ENCODE measurements at regions not wholly inside any gene's neighbourhood (a gene's known extent, or its start where the extent isn't known, plus 50 kb on each side); places are given as distances from the start of the nearest gene placed in this dataset.

DNA sequence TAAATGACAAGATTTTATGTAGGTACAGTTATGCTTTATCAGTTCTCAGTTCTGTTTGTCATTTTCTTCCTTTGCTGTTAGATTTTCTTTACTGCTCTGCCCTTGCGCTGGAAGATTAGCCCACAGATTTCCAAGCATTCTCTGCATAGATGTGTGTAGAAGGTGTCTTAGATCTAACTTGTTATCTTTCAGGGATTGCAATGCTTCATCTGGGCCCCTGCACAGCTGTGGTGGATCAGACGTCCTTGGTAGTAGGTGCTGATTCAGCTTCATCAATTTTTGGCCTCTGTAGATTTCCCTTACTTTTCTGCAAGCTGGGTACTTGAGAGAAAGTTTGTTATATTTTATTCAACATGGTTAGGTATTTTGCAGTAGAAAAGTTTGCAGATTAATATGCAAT lies 115.3 kb upstream of the LINC00305 start:
- TF ChIP-seq PPARA (CRISPR knock-in tag; IDR thresholded peaks at IDR 0.05; ENCODE audit: borderline replicate concordance) (no peak), ESRRG (CRISPR knock-in tag; IDR thresholded peaks at IDR 0.05) (no peak), TCF4 (CRISPR knock-in tag; IDR thresholded peaks at IDR 0.05; ENCODE audit: borderline replicate concordance) (no peak), OSR1 (CRISPR knock-in tag; IDR thresholded peaks at IDR 0.05) (no peak), BACH2 (CRISPR knock-in tag; IDR thresholded peaks at IDR 0.05; ENCODE audit: borderline replicate concordance) (no peak), ZNF8 (CRISPR knock-in tag; IDR thresholded peaks at IDR 0.05) (no peak), TSHZ2 (CRISPR knock-in tag; IDR thresholded peaks at IDR 0.05) (no peak), TOX (CRISPR knock-in tag; IDR thresholded peaks at IDR 0.05; ENCODE audit: borderline replicate concordance) (no peak), ARNTL (CRISPR knock-in tag; IDR thresholded peaks at IDR 0.05; ENCODE audit: borderline replicate concordance, low read depth) (no peak), RARB (CRISPR knock-in tag; IDR thresholded peaks at IDR 0.05) (no peak), ZFP30 (CRISPR knock-in tag; IDR thresholded peaks at IDR 0.05) (no peak)
- TF ChIP-seq, protein P1, sequence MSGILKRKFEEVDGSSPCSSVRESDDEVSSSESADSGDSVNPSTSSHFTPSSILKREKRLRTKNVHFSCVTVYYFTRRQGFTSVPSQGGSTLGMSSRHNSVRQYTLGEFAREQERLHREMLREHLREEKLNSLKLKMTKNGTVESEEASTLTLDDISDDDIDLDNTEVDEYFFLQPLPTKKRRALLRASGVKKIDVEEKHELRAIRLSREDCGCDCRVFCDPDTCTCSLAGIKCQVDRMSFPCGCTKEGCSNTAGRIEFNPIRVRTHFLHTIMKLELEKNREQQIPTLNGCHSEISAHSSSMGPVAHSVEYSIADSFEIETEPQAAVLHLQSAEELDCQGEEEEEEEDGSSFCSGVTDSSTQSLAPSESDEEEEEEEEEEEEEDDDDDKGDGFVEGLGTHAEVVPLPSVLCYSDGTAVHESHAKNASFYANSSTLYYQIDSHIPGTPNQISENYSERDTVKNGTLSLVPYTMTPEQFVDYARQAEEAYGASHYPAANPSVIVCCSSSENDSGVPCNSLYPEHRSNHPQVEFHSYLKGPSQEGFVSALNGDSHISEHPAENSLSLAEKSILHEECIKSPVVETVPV (CRISPR knock-in tag; IDR thresholded peaks at IDR 0.05): no peak
- TF ChIP-seq, protein P2, sequence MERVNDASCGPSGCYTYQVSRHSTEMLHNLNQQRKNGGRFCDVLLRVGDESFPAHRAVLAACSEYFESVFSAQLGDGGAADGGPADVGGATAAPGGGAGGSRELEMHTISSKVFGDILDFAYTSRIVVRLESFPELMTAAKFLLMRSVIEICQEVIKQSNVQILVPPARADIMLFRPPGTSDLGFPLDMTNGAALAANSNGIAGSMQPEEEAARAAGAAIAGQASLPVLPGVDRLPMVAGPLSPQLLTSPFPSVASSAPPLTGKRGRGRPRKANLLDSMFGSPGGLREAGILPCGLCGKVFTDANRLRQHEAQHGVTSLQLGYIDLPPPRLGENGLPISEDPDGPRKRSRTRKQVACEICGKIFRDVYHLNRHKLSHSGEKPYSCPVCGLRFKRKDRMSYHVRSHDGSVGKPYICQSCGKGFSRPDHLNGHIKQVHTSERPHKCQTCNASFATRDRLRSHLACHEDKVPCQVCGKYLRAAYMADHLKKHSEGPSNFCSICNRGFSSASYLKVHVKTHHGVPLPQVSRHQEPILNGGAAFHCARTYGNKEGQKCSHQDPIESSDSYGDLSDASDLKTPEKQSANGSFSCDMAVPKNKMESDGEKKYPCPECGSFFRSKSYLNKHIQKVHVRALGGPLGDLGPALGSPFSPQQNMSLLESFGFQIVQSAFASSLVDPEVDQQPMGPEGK (CRISPR knock-in tag; IDR thresholded peaks at IDR 0.05; ENCODE audit: borderline replicate concordance): no peak
- no peak for ATAC-seq

GRCh38 chr18:64260810-64261209 lies 111.9 kb upstream of the LINC00305 start:
- no peak for ATAC-seq
- TF ChIP-seq ISL1 (CRISPR knock-in tag; IDR thresholded peaks at IDR 0.05): no peak
- TF ChIP-seq ZNF8 (CRISPR knock-in tag; IDR thresholded peaks at IDR 0.05): no peak
- no peak for TF ChIP-seq ARNTL (CRISPR knock-in tag; IDR thresholded peaks at IDR 0.05; ENCODE audit: borderline replicate concordance, low read depth)
- no peak for TF ChIP-seq ZNF565 (CRISPR knock-in tag; conservative IDR thresholded peaks at IDR 0.05; ENCODE audit: low read depth)
- TF ChIP-seq, protein P1 (CRISPR knock-in tag; IDR thresholded peaks at IDR 0.05): no peak
- no peak for TF ChIP-seq OSR1 (CRISPR knock-in tag; IDR thresholded peaks at IDR 0.05)
- TF ChIP-seq, protein P3, sequence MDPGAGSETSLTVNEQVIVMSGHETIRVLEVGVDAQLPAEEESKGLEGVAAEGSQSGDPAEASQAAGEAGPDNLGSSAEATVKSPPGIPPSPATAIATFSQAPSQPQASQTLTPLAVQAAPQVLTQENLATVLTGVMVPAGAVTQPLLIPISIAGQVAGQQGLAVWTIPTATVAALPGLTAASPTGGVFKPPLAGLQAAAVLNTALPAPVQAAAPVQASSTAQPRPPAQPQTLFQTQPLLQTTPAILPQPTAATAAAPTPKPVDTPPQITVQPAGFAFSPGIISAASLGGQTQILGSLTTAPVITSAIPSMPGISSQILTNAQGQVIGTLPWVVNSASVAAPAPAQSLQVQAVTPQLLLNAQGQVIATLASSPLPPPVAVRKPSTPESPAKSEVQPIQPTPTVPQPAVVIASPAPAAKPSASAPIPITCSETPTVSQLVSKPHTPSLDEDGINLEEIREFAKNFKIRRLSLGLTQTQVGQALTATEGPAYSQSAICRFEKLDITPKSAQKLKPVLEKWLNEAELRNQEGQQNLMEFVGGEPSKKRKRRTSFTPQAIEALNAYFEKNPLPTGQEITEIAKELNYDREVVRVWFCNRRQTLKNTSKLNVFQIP (CRISPR knock-in tag; IDR thresholded peaks at IDR 0.05; ENCODE audit: borderline replicate concordance, low read depth): no peak
- TF ChIP-seq, protein P2 (CRISPR knock-in tag; IDR thresholded peaks at IDR 0.05; ENCODE audit: borderline replicate concordance): no peak
- TF ChIP-seq ZC3H10 (CRISPR knock-in tag; IDR thresholded peaks at IDR 0.05): no peak
- no peak for TF ChIP-seq RARB (CRISPR knock-in tag; IDR thresholded peaks at IDR 0.05)
- TF ChIP-seq TCF4 (CRISPR knock-in tag; IDR thresholded peaks at IDR 0.05; ENCODE audit: borderline replicate concordance): no peak
- TF ChIP-seq SNAI2 (CRISPR knock-in tag; IDR thresholded peaks at IDR 0.05): no peak
- TF ChIP-seq ESRRG (CRISPR knock-in tag; IDR thresholded peaks at IDR 0.05): no peak
- TF ChIP-seq BACH2 (CRISPR knock-in tag; IDR thresholded peaks at IDR 0.05; ENCODE audit: borderline replicate concordance): no peak
- no peak for TF ChIP-seq TOX (CRISPR knock-in tag; IDR thresholded peaks at IDR 0.05; ENCODE audit: borderline replicate concordance)
- TF ChIP-seq PPARA (CRISPR knock-in tag; IDR thresholded peaks at IDR 0.05; ENCODE audit: borderline replicate concordance): no peak
- no peak for TF ChIP-seq ZFP30 (CRISPR knock-in tag; IDR thresholded peaks at IDR 0.05)
- no peak for TF ChIP-seq ZFP3 (CRISPR knock-in tag; IDR thresholded peaks at IDR 0.05)
- no peak for TF ChIP-seq GLIS3 (CRISPR knock-in tag; IDR thresholded peaks at IDR 0.05)
- no peak for TF ChIP-seq ZNF70 (CRISPR knock-in tag; IDR thresholded peaks at IDR 0.05)
